ENCODE measurements at regions not wholly inside any gene's neighbourhood (a gene's known extent, or its start where the extent isn't known, plus 50 kb on each side); places are given as distances from the start of the nearest gene placed in this dataset.

DNA sequence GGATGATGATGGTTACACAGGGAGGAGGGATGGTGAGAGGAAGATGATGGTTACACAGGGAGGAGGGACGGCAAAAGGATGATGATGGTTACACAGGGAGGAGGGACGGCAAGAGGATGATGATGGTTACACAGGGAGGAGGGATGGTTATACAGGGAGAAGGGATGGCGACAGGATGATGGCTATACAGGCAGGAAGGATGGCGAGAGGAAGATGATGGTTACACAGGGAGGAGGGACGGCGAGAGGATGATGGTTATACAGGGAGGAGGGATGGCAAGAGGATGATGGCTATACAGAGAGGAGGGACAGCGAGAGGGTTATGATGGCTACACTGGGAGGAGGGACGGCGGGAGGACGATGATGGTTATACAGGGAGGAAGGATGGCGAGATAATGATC, 64.1 kb upstream of the FCN1 start:
- H3K27me3 ChIP-seq (ENCODE audit: low read length) = no peaks in the 10 kb centered on the region
- H3K4me2 ChIP-seq (ENCODE audit: low read depth, low read length, poor library complexity, severe bottlenecking) = no peak overlapping the region
- H2AFZ ChIP-seq (ENCODE audit: low read depth, low read length, severe bottlenecking) = no peak overlapping the region
- no peaks in the 10 kb centered on the region for H4K20me1 ChIP-seq (ENCODE audit: low read depth, low read length)
- H3K4me3 ChIP-seq (ENCODE audit: insufficient read depth, low read length, poor library complexity, severe bottlenecking) = no peak overlapping the region
- H3F3A ChIP-seq (ENCODE audit: insufficient read depth) = no peaks in the 10 kb centered on the region
- no peaks in the 10 kb centered on the region for H3K36me3 ChIP-seq (ENCODE audit: low read length)
- 0 out of 2 replicates have a peak, but pooled peaks cover under 1% of the 10 kb centered on the region for H3K9me3 ChIP-seq (ENCODE audit: insufficient read depth, low read length)
- H3K27ac ChIP-seq (ENCODE audit: low read depth, low read length) = no peak overlapping the region
- H3K79me2 ChIP-seq (ENCODE audit: insufficient read depth, low read length) = no peaks in the 10 kb centered on the region
- H3K9me2 ChIP-seq (replicated peaks; ENCODE audit: insufficient read depth, low read length) = no peaks in the 10 kb centered on the region
- no peak overlapping the region for H3K9ac ChIP-seq (ENCODE audit: low read length)
- TF ChIP-seq, protein P1, sequence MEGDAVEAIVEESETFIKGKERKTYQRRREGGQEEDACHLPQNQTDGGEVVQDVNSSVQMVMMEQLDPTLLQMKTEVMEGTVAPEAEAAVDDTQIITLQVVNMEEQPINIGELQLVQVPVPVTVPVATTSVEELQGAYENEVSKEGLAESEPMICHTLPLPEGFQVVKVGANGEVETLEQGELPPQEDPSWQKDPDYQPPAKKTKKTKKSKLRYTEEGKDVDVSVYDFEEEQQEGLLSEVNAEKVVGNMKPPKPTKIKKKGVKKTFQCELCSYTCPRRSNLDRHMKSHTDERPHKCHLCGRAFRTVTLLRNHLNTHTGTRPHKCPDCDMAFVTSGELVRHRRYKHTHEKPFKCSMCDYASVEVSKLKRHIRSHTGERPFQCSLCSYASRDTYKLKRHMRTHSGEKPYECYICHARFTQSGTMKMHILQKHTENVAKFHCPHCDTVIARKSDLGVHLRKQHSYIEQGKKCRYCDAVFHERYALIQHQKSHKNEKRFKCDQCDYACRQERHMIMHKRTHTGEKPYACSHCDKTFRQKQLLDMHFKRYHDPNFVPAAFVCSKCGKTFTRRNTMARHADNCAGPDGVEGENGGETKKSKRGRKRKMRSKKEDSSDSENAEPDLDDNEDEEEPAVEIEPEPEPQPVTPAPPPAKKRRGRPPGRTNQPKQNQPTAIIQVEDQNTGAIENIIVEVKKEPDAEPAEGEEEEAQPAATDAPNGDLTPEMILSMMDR (IDR thresholded peaks at IDR 0.05; ENCODE audit: insufficient read depth, low read length, poor library complexity, severe bottlenecking) = no peak
- no peak for TF ChIP-seq EZH2phosphoT487 (conservative IDR thresholded peaks at IDR 0.05; ENCODE audit: low read length)

DNA sequence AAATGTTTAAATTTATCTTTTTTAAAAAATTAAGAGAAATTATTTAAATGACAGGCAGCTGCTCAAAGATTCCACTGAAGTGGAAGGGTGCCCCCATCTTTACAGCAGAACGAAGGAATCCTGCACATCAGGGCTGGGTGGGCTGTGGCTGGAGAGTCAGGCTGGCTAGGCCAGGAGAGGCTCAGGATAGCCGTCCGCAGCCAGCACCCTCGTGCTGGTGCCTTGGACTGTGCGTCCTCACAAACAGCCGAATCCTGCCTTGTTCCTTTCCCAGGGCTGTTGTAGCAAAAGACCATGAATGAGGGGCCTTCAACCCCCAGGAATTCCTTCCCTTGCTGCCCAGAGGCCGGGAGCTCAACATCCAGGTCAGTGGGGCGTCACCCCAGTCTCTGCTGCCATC, 64.6 kb upstream of the FCN1 start:
- no peaks in the 10 kb centered on the region for H4K20me1 ChIP-seq (ENCODE audit: low read depth, low read length)
- no peaks in the 10 kb centered on the region for H3F3A ChIP-seq (ENCODE audit: insufficient read depth)
- H3K79me2 ChIP-seq (ENCODE audit: insufficient read depth, low read length) = no peaks in the 10 kb centered on the region
- no peaks in the 10 kb centered on the region for H3K9me2 ChIP-seq (replicated peaks; ENCODE audit: insufficient read depth, low read length)
- no peak overlapping the region for H3K4me3 ChIP-seq (ENCODE audit: insufficient read depth, low read length, poor library complexity, severe bottlenecking)
- no peak overlapping the region for H2AFZ ChIP-seq (ENCODE audit: low read depth, low read length, severe bottlenecking)
- no peaks in the 10 kb centered on the region for H3K36me3 ChIP-seq (ENCODE audit: low read length)
- H3K27me3 ChIP-seq (ENCODE audit: low read length) = no peaks in the 10 kb centered on the region; the same call in 1 of the 2 replicates
- peaks cover 5% of the 10 kb centered on the region; the same call in 1 of the 2 replicates for H3K9me3 ChIP-seq (ENCODE audit: insufficient read depth, low read length)
- no peak overlapping the region for H3K4me2 ChIP-seq (ENCODE audit: low read depth, low read length, poor library complexity, severe bottlenecking)
- no peak overlapping the region for H3K27ac ChIP-seq (ENCODE audit: low read depth, low read length)
- TF ChIP-seq, protein P1 (IDR thresholded peaks at IDR 0.05; ENCODE audit: insufficient read depth, low read length, poor library complexity, severe bottlenecking) = no peak
- TF ChIP-seq EZH2phosphoT487 (conservative IDR thresholded peaks at IDR 0.05; ENCODE audit: low read length) = no peak
- H3K9ac ChIP-seq (ENCODE audit: low read length) = no peak overlapping the region

DNA sequence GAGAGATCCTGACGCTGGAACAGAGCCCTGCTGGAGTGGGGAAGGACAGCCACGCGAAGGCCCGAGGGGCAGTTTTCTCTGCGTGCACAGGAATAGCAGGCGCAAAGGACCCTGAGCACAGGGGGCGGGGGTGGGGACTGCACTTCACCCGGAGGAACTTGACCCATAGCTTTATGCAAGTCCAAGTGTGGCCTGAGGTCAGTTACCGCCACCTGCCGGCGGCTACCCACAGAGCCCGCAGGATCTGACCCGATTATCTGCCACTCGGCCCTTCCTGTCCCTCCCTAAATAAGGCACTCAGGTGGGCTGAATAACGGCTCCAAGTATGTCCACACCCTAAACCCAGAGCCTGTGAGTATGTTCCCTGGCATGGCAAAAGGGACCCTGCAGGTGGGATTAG, 65.4 kb upstream of the FCN1 start:
- no peaks in the 10 kb centered on the region for H4K20me1 ChIP-seq (ENCODE audit: low read depth, low read length)
- H3K36me3 ChIP-seq (ENCODE audit: low read length) = no peaks in the 10 kb centered on the region
- no peak overlapping the region for H3K4me3 ChIP-seq (ENCODE audit: insufficient read depth, low read length, poor library complexity, severe bottlenecking)
- peaks cover 7% of the 10 kb centered on the region; the same call in 1 of the 2 replicates for H3K9me3 ChIP-seq (ENCODE audit: insufficient read depth, low read length)
- H3K79me2 ChIP-seq (ENCODE audit: insufficient read depth, low read length) = no peaks in the 10 kb centered on the region
- TF ChIP-seq, protein P1 (IDR thresholded peaks at IDR 0.05; ENCODE audit: insufficient read depth, low read length, poor library complexity, severe bottlenecking) = peak; percentile 70
- no peak for TF ChIP-seq EZH2phosphoT487 (conservative IDR thresholded peaks at IDR 0.05; ENCODE audit: low read length)
- no peak overlapping the region for H3K27ac ChIP-seq (ENCODE audit: low read depth, low read length)
- H3F3A ChIP-seq (ENCODE audit: insufficient read depth) = no peaks in the 10 kb centered on the region
- H3K4me2 ChIP-seq (ENCODE audit: low read depth, low read length, poor library complexity, severe bottlenecking) = no peak overlapping the region
- no peak overlapping the region for H2AFZ ChIP-seq (ENCODE audit: low read depth, low read length, severe bottlenecking)
- H3K27me3 ChIP-seq (ENCODE audit: low read length) = no peaks in the 10 kb centered on the region; the same call in 1 of the 2 replicates
- H3K9me2 ChIP-seq (replicated peaks; ENCODE audit: insufficient read depth, low read length) = no peaks in the 10 kb centered on the region
- no peak overlapping the region for H3K9ac ChIP-seq (ENCODE audit: low read length)

All from SU-DHL-6 (cell line).